GM18867 (cell line): ENCODE measurements at regions not wholly inside any gene's neighbourhood (a gene's known extent, or its start where the extent isn't known, plus 50 kb on each side); places are given as distances from the start of the nearest gene placed in this dataset.

Experiments used
- ATAC-seq: cut with Tn5 transposase; IDR thresholded peaks from one replicate; pipeline ENCODE4 v1.9.1; 2021; ENCODE audit warnings: mild to moderate bottlenecking, moderate library complexity; ENCODE audit not compliant: unreplicated experiment

- ATAC-seq = no peak
These were observed 135.8 kb upstream of the B3GALT2 start for GRCh38 chr1:193322211-193322610.

- no peak for ATAC-seq
These were observed 134.9 kb upstream of the B3GALT2 start for GRCh38 chr1:193321242-193321840.

- ATAC-seq = no peak
These were observed 133.9 kb upstream of the B3GALT2 start for GRCh38 chr1:193320270-193320669.

- no peak for ATAC-seq
These were observed 131.9 kb upstream of the B3GALT2 start for GRCh38 chr1:193318347-193318746.

- ATAC-seq = peak; percentile 35
These were observed 127.1 kb upstream of the B3GALT2 start for GRCh38 chr1:193313354-193314140.

GRCh38 chr1:193312432-193312831 is 126.0 kb upstream of the B3GALT2 start:
- no peak for ATAC-seq

- no peak for ATAC-seq
These were observed 125.0 kb upstream of the B3GALT2 start for GRCh38 chr1:193311226-193311948.

- ATAC-seq = no peak
These were observed 124.2 kb upstream of the B3GALT2 start for GRCh38 chr1:193310564-193310963.

GRCh38 chr1:193309936-193310475 is 123.6 kb upstream of the B3GALT2 start:
- no peak for ATAC-seq

- no peak for ATAC-seq
These were observed 122.0 kb upstream of the B3GALT2 start for GRCh38 chr1:193308438-193308837.

- ATAC-seq = no peak
These were observed 120.0 kb upstream of the B3GALT2 start for GRCh38 chr1:193306430-193306829.
